Astrocyte (in vitro differentiated cells and primary cell): ENCODE measurements at regions not wholly inside any gene's neighbourhood (a gene's known extent, or its start where the extent isn't known, plus 50 kb on each side); places are given as distances from the start of the nearest gene placed in this dataset.

Experiments used
- DNase-seq: peaks from one replicate; pipeline ENCODE4 v3.0.0-alpha.2; 2010; ENCODE audit warnings: low read depth
- FAIRE-seq: peaks from 2 replicates; lab custom pipeline; 2011; peaks lifted over from hg19 to GRCh38; lab: Jason Lieb, UNC
- H2AFZ ChIP-seq: 2 replicates; pipeline ENCODE4 v1.6.0; 2012; ENCODE audit warnings: low read depth, low read length, inconsistent platforms
- H3K27ac ChIP-seq: 2 replicates; pipeline ENCODE4 v1.5.1; 2011; ENCODE audit warnings: low read depth, low read length, inconsistent platforms
- H3K27me3 ChIP-seq: 2 replicates; pipeline ENCODE4 v1.6.0; 2011; ENCODE audit warnings: low read length, inconsistent platforms; ENCODE audit not compliant: insufficient read depth
- H3K36me3 ChIP-seq: 2 replicates; pipeline ENCODE4 v1.5.1; 2011; ENCODE audit warnings: low read length, inconsistent platforms; ENCODE audit not compliant: insufficient read depth
- H3K4me1 ChIP-seq: 2 replicates; pipeline ENCODE4 v1.5.1; 2011; ENCODE audit warnings: low read length, inconsistent platforms; ENCODE audit not compliant: insufficient read depth
- H3K4me2 ChIP-seq: 2 replicates; pipeline ENCODE4 v1.6.0; 2012; ENCODE audit warnings: low read length, inconsistent platforms
- H3K4me3 ChIP-seq: 2 replicates; pipeline ENCODE4 v1.5.1; 2011; ENCODE audit warnings: low read depth, mild to moderate bottlenecking, low read length, inconsistent platforms; ENCODE audit not compliant: insufficient read depth
- H3K79me2 ChIP-seq: 2 replicates; pipeline ENCODE4 v1.6.0; 2012; ENCODE audit warnings: mild to moderate bottlenecking, low read length, inconsistent platforms; ENCODE audit not compliant: insufficient read depth
- H3K9ac ChIP-seq: 2 replicates; pipeline ENCODE4 v1.6.0; 2012; ENCODE audit warnings: mild to moderate bottlenecking, low read length, inconsistent platforms
- H3K9me3 ChIP-seq: 2 replicates; pipeline ENCODE4 v1.5.1; 2012; ENCODE audit warnings: low read depth, mild to moderate bottlenecking, low read length, inconsistent platforms; ENCODE audit not compliant: insufficient read depth
- H4K20me1 ChIP-seq: 2 replicates; pipeline ENCODE4 v1.6.0; 2012; ENCODE audit warnings: low read length, inconsistent platforms; ENCODE audit not compliant: insufficient read depth
- H3K27ac Mint-ChIP-seq: one replicate; pipeline ENCODE4 v1.8.0; 2021; ENCODE audit warnings: mild to moderate bottlenecking, mixed read lengths; ENCODE audit not compliant: unreplicated experiment
- H3K27me3 Mint-ChIP-seq: one replicate; pipeline ENCODE4 v1.8.0; 2021; ENCODE audit warnings: low read depth, mixed read lengths; ENCODE audit not compliant: unreplicated experiment
- H3K36me3 Mint-ChIP-seq: one replicate; pipeline ENCODE4 v1.8.0; 2021; ENCODE audit warnings: low read depth, mixed read lengths; ENCODE audit not compliant: unreplicated experiment
- H3K4me1 Mint-ChIP-seq: one replicate; pipeline ENCODE4 v1.8.0; 2021; ENCODE audit warnings: low read depth, mixed read lengths; ENCODE audit not compliant: unreplicated experiment
- H3K4me3 Mint-ChIP-seq: one replicate; pipeline ENCODE4 v1.8.0; 2021; ENCODE audit warnings: mild to moderate bottlenecking, moderate library complexity, mixed read lengths; ENCODE audit not compliant: unreplicated experiment
- H3K9me3 Mint-ChIP-seq: one replicate; pipeline ENCODE4 v1.8.0; 2021; ENCODE audit warnings: mild to moderate bottlenecking, mixed read lengths; ENCODE audit not compliant: unreplicated experiment
- EZH2 ChIP-seq: IDR thresholded peaks from 2 replicates; pipeline ENCODE4 v1.6.1; 2012; ENCODE audit warnings: mild to moderate bottlenecking, low read length, inconsistent platforms; ENCODE audit not compliant: insufficient read depth
- TF ChIP-seq, protein P1 (sequence below): IDR thresholded peaks from 2 replicates; pipeline ENCODE4 v1.5.1; 2011; ENCODE audit warnings: low read depth, mild to moderate bottlenecking, inconsistent platforms, low read length, moderate library complexity; ENCODE audit not compliant: insufficient read depth

DNA sequence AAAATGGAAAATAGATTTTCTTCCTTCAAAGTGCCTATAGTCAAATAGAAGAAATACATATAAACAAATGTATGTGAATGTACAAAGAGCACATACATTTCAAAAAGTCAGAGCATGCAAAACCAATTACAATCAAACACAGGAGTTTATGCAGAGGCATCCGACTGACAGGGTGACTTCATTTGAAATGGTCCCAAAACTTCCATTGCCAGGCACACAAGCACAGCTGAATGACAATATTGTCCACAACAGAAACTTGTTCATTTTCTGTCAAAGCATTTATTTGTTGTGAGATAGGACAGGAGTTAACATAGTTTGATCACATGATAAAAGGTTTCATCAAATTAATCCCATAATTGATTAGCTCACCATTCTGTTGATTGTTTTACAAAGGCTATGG is 96.4 kb upstream of the TTC29 start:
- Mint-ChIP-seq H3K27me3 (peaks cover 13% of the 10 kb centered on the region), H3K4me1 (no peaks in the 10 kb centered on the region)

DNA sequence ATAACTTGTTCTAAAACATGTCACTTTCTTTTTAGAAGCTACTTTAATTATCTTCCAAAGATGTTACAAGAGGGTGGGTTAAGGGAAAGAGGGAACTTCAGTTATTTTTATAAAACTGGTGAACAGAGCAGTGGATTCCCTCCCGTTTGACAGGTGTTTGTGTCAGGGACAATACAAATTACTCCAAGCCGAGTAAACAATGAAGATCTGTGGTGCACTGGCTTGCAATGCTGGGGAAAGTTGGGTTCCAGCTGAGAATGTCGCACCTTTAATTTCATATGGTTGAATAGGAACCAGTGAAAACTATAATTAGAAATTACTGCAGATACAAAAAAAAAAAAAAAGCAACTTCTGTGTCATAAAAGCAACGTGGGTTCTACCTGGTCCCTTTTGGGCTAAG is 98.6 kb upstream of the TTC29 start:
- Histone ChIP-seq H3K9me3 (no peaks in the 10 kb centered on the region), H3K4me2 (no peak overlapping the region), H3K4me3 (no peak overlapping the region), H3K36me3 (no peaks in the 10 kb centered on the region), H3K27ac (no peak overlapping the region), H4K20me1 (no peaks in the 10 kb centered on the region), H3K9ac (no peak overlapping the region), H3K4me1 (no peaks in the 10 kb centered on the region), H3K27me3 (peaks cover 4% of the 10 kb centered on the region), H2AFZ (no peak overlapping the region), H3K79me2 (no peaks in the 10 kb centered on the region)
- peaks cover 11% of the 10 kb centered on the region for H3K27me3 Mint-ChIP-seq
- no peaks in the 10 kb centered on the region for H3K36me3 Mint-ChIP-seq
- peaks cover 5% of the 10 kb centered on the region for H3K9me3 Mint-ChIP-seq
- no peak for DNase-seq
- no peak overlapping the region for H3K4me3 Mint-ChIP-seq
- no peak for FAIRE-seq
- H3K27ac Mint-ChIP-seq: no peak overlapping the region
- no peak for TF ChIP-seq EZH2
- TF ChIP-seq, protein P1, sequence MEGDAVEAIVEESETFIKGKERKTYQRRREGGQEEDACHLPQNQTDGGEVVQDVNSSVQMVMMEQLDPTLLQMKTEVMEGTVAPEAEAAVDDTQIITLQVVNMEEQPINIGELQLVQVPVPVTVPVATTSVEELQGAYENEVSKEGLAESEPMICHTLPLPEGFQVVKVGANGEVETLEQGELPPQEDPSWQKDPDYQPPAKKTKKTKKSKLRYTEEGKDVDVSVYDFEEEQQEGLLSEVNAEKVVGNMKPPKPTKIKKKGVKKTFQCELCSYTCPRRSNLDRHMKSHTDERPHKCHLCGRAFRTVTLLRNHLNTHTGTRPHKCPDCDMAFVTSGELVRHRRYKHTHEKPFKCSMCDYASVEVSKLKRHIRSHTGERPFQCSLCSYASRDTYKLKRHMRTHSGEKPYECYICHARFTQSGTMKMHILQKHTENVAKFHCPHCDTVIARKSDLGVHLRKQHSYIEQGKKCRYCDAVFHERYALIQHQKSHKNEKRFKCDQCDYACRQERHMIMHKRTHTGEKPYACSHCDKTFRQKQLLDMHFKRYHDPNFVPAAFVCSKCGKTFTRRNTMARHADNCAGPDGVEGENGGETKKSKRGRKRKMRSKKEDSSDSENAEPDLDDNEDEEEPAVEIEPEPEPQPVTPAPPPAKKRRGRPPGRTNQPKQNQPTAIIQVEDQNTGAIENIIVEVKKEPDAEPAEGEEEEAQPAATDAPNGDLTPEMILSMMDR: no peak
- no peaks in the 10 kb centered on the region for H3K4me1 Mint-ChIP-seq

More for the DNA sequence above, 96.4 kb upstream of the TTC29 start:
- Mint-ChIP-seq H3K4me3 (no peak overlapping the region), H3K36me3 (no peaks in the 10 kb centered on the region), H3K27ac (no peak overlapping the region), H3K9me3 (peaks cover 2% of the 10 kb centered on the region)
- no peaks in the 10 kb centered on the region for H4K20me1 ChIP-seq
- no peaks in the 10 kb centered on the region for H3K36me3 ChIP-seq
- no peaks in the 10 kb centered on the region for H3K79me2 ChIP-seq
- peaks cover 4% of the 10 kb centered on the region for H3K27me3 ChIP-seq
- TF ChIP-seq, protein P1: no peak
- TF ChIP-seq EZH2: no peak
- H3K4me3 ChIP-seq: no peak overlapping the region
- H3K9ac ChIP-seq: no peak overlapping the region
- DNase-seq (no peak), FAIRE-seq (no peak)
- no peak overlapping the region for H2AFZ ChIP-seq
- no peaks in the 10 kb centered on the region for H3K9me3 ChIP-seq
- no peaks in the 10 kb centered on the region for H3K4me1 ChIP-seq
- no peak overlapping the region for H3K27ac ChIP-seq
- no peak overlapping the region for H3K4me2 ChIP-seq

DNA sequence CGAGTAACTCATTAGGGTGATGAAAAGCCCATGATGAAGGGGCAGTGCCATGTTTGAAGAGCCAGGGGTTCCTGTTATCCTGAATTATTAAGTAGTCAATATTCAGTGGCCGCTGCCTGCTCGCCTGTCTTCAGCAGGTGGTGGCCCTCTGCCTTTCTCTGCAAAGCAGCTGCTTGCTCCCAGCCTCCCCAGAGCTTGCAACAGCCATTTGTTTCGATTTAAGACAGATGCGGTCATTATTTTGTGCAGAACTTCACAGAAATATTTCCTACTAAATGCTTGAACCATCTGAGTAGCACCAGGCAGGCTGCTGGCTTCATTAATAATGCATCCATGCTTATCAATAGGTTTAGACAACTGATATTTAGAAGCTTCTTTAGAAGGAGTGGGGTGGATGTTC is 104.3 kb upstream of the TTC29 start:
- Histone ChIP-seq H3K9me3 (no peaks in the 10 kb centered on the region), H3K4me2 (no peak overlapping the region), H3K36me3 (no peaks in the 10 kb centered on the region), H3K79me2 (no peaks in the 10 kb centered on the region), H3K4me3 (no peak overlapping the region), H2AFZ (no peak overlapping the region), H3K9ac (no peak overlapping the region), H3K27me3 (no peaks in the 10 kb centered on the region), H4K20me1 (no peaks in the 10 kb centered on the region), H3K4me1 (no peaks in the 10 kb centered on the region), H3K27ac (no peak overlapping the region)
- Mint-ChIP-seq H3K4me1 (no peaks in the 10 kb centered on the region), H3K27ac (no peak overlapping the region), H3K9me3 (peaks cover 4% of the 10 kb centered on the region), H3K4me3 (no peak overlapping the region), H3K27me3 (peaks cover 1% of the 10 kb centered on the region), H3K36me3 (no peaks in the 10 kb centered on the region)
- FAIRE-seq (no peak), DNase-seq (no peak)
- TF ChIP-seq, protein P1: no peak
- no peak for TF ChIP-seq EZH2
